VCaP (cell line): ENCODE measurements at regions not wholly inside any gene's neighbourhood (a gene's known extent, or its start where the extent isn't known, plus 50 kb on each side); places are given as distances from the start of the nearest gene placed in this dataset.

Source experiments
- H3K27ac ChIP-seq: fragments of 450-650 bp; 2 replicates; pipeline ENCODE4 v1.5.1; 2017
- CTCF ChIP-seq: fragments of 450-650 bp; conservative IDR thresholded peaks from 2 replicates; pipeline ENCODE4 v1.5.1; 2017; ENCODE audit warnings: mild to moderate bottlenecking, moderate library complexity

GRCh38 chr4:71202705-71203104, 136.1 kb upstream of the SLC4A4 start:
- TF ChIP-seq CTCF, result no peak

GRCh38 chr4:71204056-71204455, 134.8 kb upstream of the SLC4A4 start:
- no peak for TF ChIP-seq CTCF
- H3K27ac ChIP-seq, result no peak overlapping the region

More at GRCh38 chr4:71202705-71203104, 136.1 kb upstream of the SLC4A4 start:
- no peak overlapping the region for H3K27ac ChIP-seq

- no peak overlapping the region for H3K27ac ChIP-seq
- no peak for TF ChIP-seq CTCF
Observed at GRCh38 chr4:71206763-71207162, 132.1 kb upstream of the SLC4A4 start.

GRCh38 chr4:71209161-71209560, 129.7 kb upstream of the SLC4A4 start:
- H3K27ac ChIP-seq, result no peak overlapping the region
- TF ChIP-seq CTCF, result no peak

GRCh38 chr4:71210823-71211222, 128.0 kb upstream of the SLC4A4 start:
- TF ChIP-seq CTCF, result no peak
- H3K27ac ChIP-seq, result no peak overlapping the region

- TF ChIP-seq CTCF, result no peak
- H3K27ac ChIP-seq, result no peak overlapping the region
Observed at GRCh38 chr4:71211748-71212147, 127.1 kb upstream of the SLC4A4 start.

- no peak for TF ChIP-seq CTCF
- no peak overlapping the region for H3K27ac ChIP-seq
Observed at GRCh38 chr4:71212216-71212615, 126.6 kb upstream of the SLC4A4 start.

GRCh38 chr4:71214578-71214977, 124.2 kb upstream of the SLC4A4 start:
- TF ChIP-seq CTCF, result no peak
- no peak overlapping the region for H3K27ac ChIP-seq
